GM21619 (cell line): ENCODE measurements at regions not wholly inside any gene's neighbourhood (a gene's known extent, or its start where the extent isn't known, plus 50 kb on each side); places are given as distances from the start of the nearest gene placed in this dataset.

Source experiments
- ATAC-seq: cut with Tn5 transposase; IDR thresholded peaks from one replicate; pipeline ENCODE4 v1.9.1; 2021; ENCODE audit not compliant: unreplicated experiment

- ATAC-seq = no peak
Observed at GRCh38 chr7:12741951-12742575, 54.6 kb downstream of the ARL4A start.

- no peak for ATAC-seq
Observed at GRCh38 chr7:12746211-12746610, 58.8 kb downstream of the ARL4A start.

GRCh38 chr7:12747687-12748306 lies 60.4 kb downstream of the ARL4A start:
- ATAC-seq = no peak

GRCh38 chr7:12749069-12749468 lies 61.6 kb downstream of the ARL4A start:
- ATAC-seq = no peak

- ATAC-seq = no peak
Observed at GRCh38 chr7:12749746-12750145, 62.3 kb downstream of the ARL4A start.

GRCh38 chr7:12751764-12752163 lies 64.3 kb downstream of the ARL4A start:
- ATAC-seq = no peak

GRCh38 chr7:12754179-12754578 lies 66.7 kb downstream of the ARL4A start:
- ATAC-seq = no peak

- no peak for ATAC-seq
Observed at GRCh38 chr7:12756821-12757220, 69.4 kb downstream of the ARL4A start.

GRCh38 chr7:12757443-12757842 lies 70.0 kb downstream of the ARL4A start:
- no peak for ATAC-seq

- ATAC-seq = no peak
Observed at GRCh38 chr7:12759151-12759550, 71.7 kb downstream of the ARL4A start.

GRCh38 chr7:12761111-12761510 lies 73.7 kb downstream of the ARL4A start:
- ATAC-seq = no peak

GRCh38 chr7:12761691-12762090 lies 74.3 kb downstream of the ARL4A start:
- ATAC-seq = no peak

- no peak for ATAC-seq
Observed at GRCh38 chr7:12764458-12764891, 77.0 kb downstream of the ARL4A start.

- no peak for ATAC-seq
Observed at GRCh38 chr7:12765431-12766100, 78.1 kb downstream of the ARL4A start.

- ATAC-seq = no peak
Observed at GRCh38 chr7:12766416-12766815, 79.0 kb downstream of the ARL4A start.

GRCh38 chr7:12768948-12769347 lies 81.5 kb downstream of the ARL4A start:
- no peak for ATAC-seq

- ATAC-seq = no peak
Observed at GRCh38 chr7:12769444-12769843, 82.0 kb downstream of the ARL4A start.

GRCh38 chr7:12770227-12770975 lies 83.0 kb downstream of the ARL4A start:
- no peak for ATAC-seq

GRCh38 chr7:12771378-12771877 lies 84.0 kb downstream of the ARL4A start:
- no peak for ATAC-seq

- ATAC-seq = no peak
Observed at GRCh38 chr7:12772768-12773167, 85.3 kb downstream of the ARL4A start.

- ATAC-seq = no peak
Observed at GRCh38 chr7:12777257-12777656, 89.8 kb downstream of the ARL4A start.
